Kidney (tissue), 13 donors: ENCODE measurements at regions not wholly inside any gene's neighbourhood (a gene's known extent, or its start where the extent isn't known, plus 50 kb on each side); places are given as distances from the start of the nearest gene placed in this dataset.

ENCODE experiments used
- DNase-seq, 5 donors: peaks; one replicate each; pipeline ENCODE4 v3.0.0-alpha.2; 2013 to 2020
- FAIRE-seq: peaks from 2 replicates; lab custom pipeline; 2012; peaks lifted over from hg19 to GRCh38; lab: Jason Lieb, UNC
- H3K27ac ChIP-seq, 2 donors: one replicate each; pipeline ENCODE4 v1.7.0; 2013; ENCODE audit warnings: low read depth in 2 of 2, low read length in 2 of 2, inconsistent platforms in 1 of 2
- H3K27me3 ChIP-seq: one replicate; pipeline ENCODE4 v1.7.1; 2013; ENCODE audit warnings: low read length, inconsistent platforms; ENCODE audit not compliant: control insufficient read depth, insufficient read depth
- H3K36me3 ChIP-seq, 3 donors: one replicate each; pipeline versions ENCODE4 v1.7.0 to v1.7.1; 2013; ENCODE audit warnings: low read length in 3 of 3, control low read depth in 1 of 3, inconsistent platforms in 1 of 3; ENCODE audit not compliant: insufficient read depth in 3 of 3, control insufficient read depth in 2 of 3
- H3K4me1 ChIP-seq, 3 donors: one replicate each; pipeline versions ENCODE4 v1.7.0 to v1.7.1; 2013; ENCODE audit warnings: low read length in 3 of 3, inconsistent platforms in 1 of 3, low read depth in 1 of 3; ENCODE audit not compliant: control insufficient read depth in 2 of 3, insufficient read depth in 2 of 3
- H3K4me3 ChIP-seq, 3 donors: one replicate each; pipeline versions ENCODE4 v1.7.0 to v1.8.1; 2013; ENCODE audit warnings: low read length in 3 of 3, control low read depth in 1 of 3, inconsistent platforms in 1 of 3
- H3K9ac ChIP-seq, 3 donors: one replicate each; pipeline versions ENCODE4 v1.7.0 to v1.7.1; 2013; ENCODE audit warnings: low read length in 3 of 3, control low read depth in 1 of 3, inconsistent platforms in 1 of 3
- H3K9me3 ChIP-seq, 3 donors: one replicate each; pipeline versions ENCODE4 v1.7.0 to v1.7.1; 2013; ENCODE audit warnings: low read length in 3 of 3, control low read depth in 1 of 3, inconsistent platforms in 1 of 3; ENCODE audit not compliant: control insufficient read depth in 2 of 3, insufficient read depth in 1 of 3
- CTCF ChIP-seq: IDR thresholded peaks from 3 replicates; pipeline ENCODE4 v1.5.1; 2012; ENCODE audit warnings: mild to moderate bottlenecking, moderate library complexity, borderline replicate concordance; ENCODE audit not compliant: insufficient read depth; ENCODE audit errors: extremely low read depth
- intact Hi-C: fragments of 100-400 bp; cut with DNase I; formaldehyde crosslinking; loops from one replicate; pipeline ENCODE4 v1.11.1; 2022
- donor health status: control.
- donor health status: control.
- donor health status: control.
- donor health status: control.
- donor health status: control.
- donor health status: DM: yes; HTN: yes; CAD: no.
- donor health status: Normal renal cell carcinoma (clear cell type).

GRCh38 chr14:21894003-21894897 lies 220.6 kb upstream of the OR4E1 start:
- H3K27ac ChIP-seq: no peak overlapping the region
- intact Hi-C loops: no loop called here
- H3K9ac ChIP-seq: no peak overlapping the region
- no peak for DNase-seq
- no peak for FAIRE-seq
- no peaks in the 10 kb centered on the region for H3K36me3 ChIP-seq
- H3K4me1 ChIP-seq: no peaks in the 10 kb centered on the region
- H3K4me3 ChIP-seq: no peak overlapping the region
- H3K27me3 ChIP-seq: no peaks in the 10 kb centered on the region
- no peak for TF ChIP-seq CTCF
- no peaks in the 10 kb centered on the region for H3K9me3 ChIP-seq

GRCh38 chr14:21891921-21892320 lies 218.3 kb upstream of the OR4E1 start:
- TF ChIP-seq CTCF: no peak

GRCh38 chr14:21884995-21885394 lies 211.4 kb upstream of the OR4E1 start:
- H3K27me3 ChIP-seq: no peaks in the 10 kb centered on the region
- no peaks in the 10 kb centered on the region for H3K36me3 ChIP-seq
- FAIRE-seq (no peak), DNase-seq (no peak)
- intact Hi-C loops: no loop called here
- no peaks in the 10 kb centered on the region for H3K4me1 ChIP-seq
- H3K9ac ChIP-seq: no peak overlapping the region
- no peaks in the 10 kb centered on the region for H3K9me3 ChIP-seq
- H3K27ac ChIP-seq: no peak overlapping the region
- TF ChIP-seq CTCF: no peak
- no peak overlapping the region for H3K4me3 ChIP-seq

More at GRCh38 chr14:21891921-21892320, 218.3 kb upstream of the OR4E1 start:
- Histone ChIP-seq H3K36me3 (no peaks in the 10 kb centered on the region), H3K4me1 (no peaks in the 10 kb centered on the region), H3K9ac (no peak overlapping the region), H3K9me3 (no peaks in the 10 kb centered on the region), H3K4me3 (no peak overlapping the region), H3K27me3 (no peaks in the 10 kb centered on the region), H3K27ac (no peak overlapping the region)
- DNase-seq: no peak
- no peak for FAIRE-seq
- intact Hi-C loops: no loop called here
